IgD-negative memory B cell (primary cell): ENCODE measurements at regions not wholly inside any gene's neighbourhood (a gene's known extent, or its start where the extent isn't known, plus 50 kb on each side); places are given as distances from the start of the nearest gene placed in this dataset.
"Not testable (repeated sequence)": the region's sequence is repeated elsewhere in the genome, so short reads cannot be mapped to it uniquely, and the experiment has no call there.

Source experiments
- H3K27ac Mint-ChIP-seq, 3 donors: one replicate each; pipeline ENCODE4 v1.8.0; 2020 to 2022; ENCODE audit warnings: mild to moderate bottlenecking in 3 of 3, mixed read lengths in 3 of 3, moderate library complexity in 1 of 3
- H3K27me3 Mint-ChIP-seq: one replicate; pipeline ENCODE4 v1.8.0; 2021; ENCODE audit warnings: mixed read lengths
- H3K36me3 Mint-ChIP-seq: one replicate; pipeline ENCODE4 v1.8.0; 2020; ENCODE audit warnings: mild to moderate bottlenecking, mixed read lengths
- H3K4me1 Mint-ChIP-seq, 3 donors: one replicate each; pipeline ENCODE4 v1.8.0; 2020 to 2022; ENCODE audit warnings: mixed read lengths in 3 of 3, mild to moderate bottlenecking in 1 of 3
- H3K4me3 Mint-ChIP-seq, 4 donors: one replicate each; pipeline ENCODE4 v1.8.0; 2020 to 2022; ENCODE audit warnings: mild to moderate bottlenecking in 4 of 4, mixed read lengths in 4 of 4, moderate library complexity in 3 of 4
- H3K9me3 Mint-ChIP-seq, 3 donors: one replicate each; pipeline ENCODE4 v1.8.0; 2020 to 2021; ENCODE audit warnings: mixed read lengths in 3 of 3, mild to moderate bottlenecking in 1 of 3

DNA sequence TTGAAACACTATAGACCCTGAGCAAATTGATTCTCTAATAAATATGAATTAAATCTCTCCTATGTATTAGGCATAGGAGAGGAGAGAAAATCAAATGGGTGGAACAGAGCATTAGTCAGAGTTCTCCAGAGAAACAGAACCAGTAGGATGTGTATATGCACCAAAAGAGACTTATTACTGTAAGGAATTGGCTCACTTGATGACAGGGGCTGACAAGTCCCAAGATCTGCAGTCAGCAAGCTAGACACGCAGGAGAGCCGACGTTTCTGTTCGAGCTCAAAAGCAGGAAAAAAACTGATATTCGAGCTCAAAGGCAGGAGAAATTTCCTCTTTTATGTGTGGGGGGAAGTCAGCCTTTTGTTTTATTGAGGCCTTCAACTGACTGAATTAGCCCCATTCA lies 259.2 kb upstream of the KAZN start:
- peaks cover 7% of the 10 kb centered on the region for H3K27me3 Mint-ChIP-seq
- H3K4me1 Mint-ChIP-seq: peaks cover 0 to 4% (median 0%) of the 10 kb centered on the region in 3 donors
- peaks cover 6 to 9% (median 8%) of the 10 kb centered on the region in 3 donors for H3K9me3 Mint-ChIP-seq
- no peak overlapping the region for H3K4me3 Mint-ChIP-seq
- H3K27ac Mint-ChIP-seq: no peak overlapping the region
- no peaks in the 10 kb centered on the region for H3K36me3 Mint-ChIP-seq

DNA sequence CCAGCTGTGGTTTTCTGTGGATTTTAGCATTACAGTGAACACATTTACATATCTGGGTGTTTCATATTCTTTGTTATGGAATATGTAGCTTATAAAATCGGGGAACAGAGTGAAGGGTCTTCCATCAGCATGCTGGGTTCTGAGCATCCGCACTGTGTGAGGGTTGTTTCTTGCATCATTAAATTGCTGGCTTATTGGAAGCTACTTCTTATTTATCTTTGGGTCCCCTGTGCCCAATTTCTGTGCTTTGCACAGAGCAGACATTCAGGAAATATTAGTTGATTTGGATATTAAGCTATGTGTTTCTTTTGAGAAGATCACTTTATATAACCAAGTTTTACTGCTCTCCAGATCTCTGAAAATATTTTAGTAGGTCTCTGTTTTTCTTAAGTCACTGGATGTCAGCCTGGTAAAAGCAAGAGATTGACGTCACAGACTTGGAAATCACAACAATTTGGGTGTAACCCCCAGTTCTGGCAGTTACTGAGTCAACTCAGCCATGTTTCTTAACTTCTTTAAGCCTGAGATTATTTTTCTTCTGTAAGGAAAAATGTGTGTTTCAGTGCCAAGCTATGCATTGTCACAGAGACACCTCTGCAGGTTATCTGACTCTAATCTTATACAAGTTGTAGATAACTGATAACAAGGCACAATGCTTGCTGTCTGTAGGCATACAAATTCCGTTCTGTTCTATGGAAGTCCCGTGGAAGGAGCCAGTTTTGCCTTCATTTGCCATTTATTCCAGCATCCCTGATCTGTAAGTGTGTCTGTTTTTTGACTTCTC lies 258.3 kb upstream of the KAZN start:
- Mint-ChIP-seq H3K4me3 (peak overlapping the region in 1 of 4 donors; percentile 7), H3K27ac (no peak overlapping the region), H3K4me1 (peaks cover 0 to 1% (median 0%) of the 10 kb centered on the region in 3 donors), H3K36me3 (no peaks in the 10 kb centered on the region), H3K9me3 (peaks cover 6 to 8% (median 7%) of the 10 kb centered on the region in 3 donors), H3K27me3 (peaks cover 7% of the 10 kb centered on the region)

DNA sequence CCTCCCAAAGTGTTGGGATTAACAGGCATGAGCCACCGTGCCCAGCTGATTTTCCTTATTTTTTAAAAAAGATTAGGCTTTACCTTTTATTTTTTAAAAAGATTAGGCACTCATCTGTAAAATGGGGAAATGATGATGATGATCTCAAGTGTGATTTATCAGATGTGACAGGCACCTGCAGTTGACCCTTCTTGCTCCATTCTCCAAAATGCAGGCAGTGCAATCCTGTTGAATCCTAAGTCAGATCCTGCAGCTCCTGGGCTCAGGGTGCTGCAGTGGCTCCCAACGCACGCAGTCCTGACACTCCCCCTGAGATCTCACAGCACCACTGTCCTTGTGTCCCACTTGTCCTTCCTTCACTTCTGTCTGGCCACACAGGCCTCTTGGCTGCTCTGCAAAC lies 257.3 kb upstream of the KAZN start:
- H3K27ac Mint-ChIP-seq: peak overlapping the region in 1 of 3 donors; percentile 52
- no peak overlapping the region for H3K4me3 Mint-ChIP-seq
- no peaks in the 10 kb centered on the region for H3K36me3 Mint-ChIP-seq
- H3K9me3 Mint-ChIP-seq: peaks cover under 1 to 5% (median 2%) of the 10 kb centered on the region in 3 donors
- H3K27me3 Mint-ChIP-seq: peaks cover 7% of the 10 kb centered on the region
- H3K4me1 Mint-ChIP-seq: peaks cover 0 to 1% (median 0%) of the 10 kb centered on the region in 3 donors

DNA sequence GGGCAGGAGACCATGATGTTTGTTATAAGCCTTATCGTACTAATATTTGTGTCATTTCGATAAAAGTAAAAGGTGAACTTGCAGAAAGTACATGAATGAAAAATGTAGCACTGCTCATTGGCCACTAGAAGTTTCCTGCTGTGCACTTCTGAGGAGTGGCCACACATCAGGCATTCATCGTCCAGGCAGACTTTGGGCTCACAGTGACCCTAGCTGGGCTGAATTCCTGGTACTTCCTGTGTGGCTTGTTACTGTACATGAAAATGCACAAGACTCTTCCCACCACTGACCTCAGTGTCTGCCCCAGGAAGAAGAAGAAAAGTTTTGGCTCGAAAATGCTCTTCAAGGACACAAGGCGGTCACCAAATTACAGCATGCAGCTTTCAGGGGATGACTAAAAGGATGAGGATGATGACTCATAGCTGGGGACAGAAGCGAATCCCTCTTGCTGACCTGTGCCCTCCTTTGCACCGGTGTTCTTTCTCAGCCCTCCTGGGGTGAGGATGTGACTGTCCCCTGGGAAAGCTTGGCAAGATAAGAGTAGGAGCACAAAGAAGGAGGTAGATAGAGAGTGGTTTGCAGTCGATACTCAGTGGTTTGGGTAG lies 252.4 kb upstream of the KAZN start:
- H3K27me3 Mint-ChIP-seq: peaks cover 7% of the 10 kb centered on the region
- peaks cover 0 to 1% (median 0%) of the 10 kb centered on the region in 3 donors for H3K4me1 Mint-ChIP-seq
- no peak overlapping the region for H3K4me3 Mint-ChIP-seq
- peak overlapping the region in 1 of 3 donors; percentile 21 for H3K27ac Mint-ChIP-seq
- no peaks in the 10 kb centered on the region for H3K36me3 Mint-ChIP-seq
- H3K9me3 Mint-ChIP-seq: peaks cover 4 to 5% (median 4%) of the 10 kb centered on the region in 3 donors

DNA sequence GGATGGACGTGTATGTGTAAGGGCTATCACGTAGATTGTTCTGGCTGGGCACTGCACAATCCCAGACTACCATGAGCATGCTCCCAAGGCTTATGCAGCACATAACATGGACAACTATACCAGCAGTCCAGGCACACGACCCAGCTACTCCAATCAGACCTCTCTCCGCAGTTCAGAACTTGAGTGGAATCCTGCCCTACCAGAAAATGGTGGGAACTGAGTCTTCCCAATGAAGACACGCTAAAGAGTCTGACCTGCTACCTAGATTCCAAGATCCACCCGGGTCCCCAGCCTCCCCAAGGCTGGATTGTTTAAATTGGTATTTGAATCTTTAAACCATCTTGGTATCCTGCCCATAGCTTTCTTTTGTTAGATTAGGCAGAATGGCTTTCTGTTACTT lies 251.3 kb upstream of the KAZN start:
- Mint-ChIP-seq H3K27me3 (peaks cover 5% of the 10 kb centered on the region), H3K9me3 (peaks cover 4 to 10% (median 5%) of the 10 kb centered on the region in 3 donors), H3K4me3 (no peak overlapping the region)

DNA sequence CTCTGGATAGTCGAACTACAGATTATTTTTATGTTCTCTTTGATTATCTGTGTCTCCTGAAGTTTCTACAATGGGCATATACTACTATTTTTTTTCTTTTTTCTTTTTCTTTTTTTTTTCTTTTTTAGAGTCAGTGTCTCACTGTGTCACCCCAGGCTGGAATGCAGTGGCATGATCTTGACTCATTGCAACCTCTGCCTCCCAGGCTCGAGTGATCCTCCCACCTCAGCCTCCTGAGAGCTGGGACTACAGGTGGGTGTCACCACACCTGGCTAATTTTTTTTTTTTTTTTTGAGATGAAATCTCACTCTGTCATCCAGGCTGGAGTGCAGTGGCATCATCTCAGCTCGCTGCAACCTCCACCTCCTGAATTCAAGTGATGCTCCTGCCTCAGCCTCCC lies 250.7 kb upstream of the KAZN start:
- Mint-ChIP-seq H3K4me3 (no peak overlapping the region), H3K27me3 (no peaks in the 10 kb centered on the region), H3K27ac (no peak overlapping the region), H3K9me3 (peaks cover 4 to 10% (median 5%) of the 10 kb centered on the region in 3 donors), H3K36me3 (no peaks in the 10 kb centered on the region), H3K4me1 (no peaks in the 10 kb centered on the region)

More for the DNA sequence above, 251.3 kb upstream of the KAZN start:
- Mint-ChIP-seq H3K27ac (no peak overlapping the region), H3K36me3 (no peaks in the 10 kb centered on the region), H3K4me1 (peaks cover 0 to 1% (median 0%) of the 10 kb centered on the region in 3 donors)

DNA sequence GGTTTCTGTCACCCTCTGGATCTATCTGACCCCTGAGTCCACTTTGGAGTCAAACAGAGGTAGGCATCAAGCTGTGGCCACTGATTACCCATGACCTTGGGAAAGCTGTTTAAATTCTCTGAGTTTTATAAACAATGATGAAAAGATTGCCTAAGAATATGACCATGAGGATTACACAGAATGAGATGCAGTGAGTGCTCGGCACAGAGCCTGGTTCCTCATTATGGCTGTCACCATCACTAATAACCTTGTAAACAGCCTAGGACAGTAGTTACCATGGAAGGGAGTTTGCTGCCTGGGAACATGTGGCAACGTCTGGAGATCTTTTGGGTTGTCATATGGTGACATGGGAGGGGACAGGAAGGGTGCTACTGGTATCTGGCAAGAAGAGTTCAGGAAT lies 248.3 kb upstream of the KAZN start:
- H3K4me3 Mint-ChIP-seq: no peak overlapping the region
- H3K27ac Mint-ChIP-seq: no peak overlapping the region
- H3K4me1 Mint-ChIP-seq: no peaks in the 10 kb centered on the region
- H3K27me3 Mint-ChIP-seq: no peaks in the 10 kb centered on the region
- H3K9me3 Mint-ChIP-seq: peaks cover 5 to 10% (median 5%) of the 10 kb centered on the region in 3 donors
- no peaks in the 10 kb centered on the region for H3K36me3 Mint-ChIP-seq

DNA sequence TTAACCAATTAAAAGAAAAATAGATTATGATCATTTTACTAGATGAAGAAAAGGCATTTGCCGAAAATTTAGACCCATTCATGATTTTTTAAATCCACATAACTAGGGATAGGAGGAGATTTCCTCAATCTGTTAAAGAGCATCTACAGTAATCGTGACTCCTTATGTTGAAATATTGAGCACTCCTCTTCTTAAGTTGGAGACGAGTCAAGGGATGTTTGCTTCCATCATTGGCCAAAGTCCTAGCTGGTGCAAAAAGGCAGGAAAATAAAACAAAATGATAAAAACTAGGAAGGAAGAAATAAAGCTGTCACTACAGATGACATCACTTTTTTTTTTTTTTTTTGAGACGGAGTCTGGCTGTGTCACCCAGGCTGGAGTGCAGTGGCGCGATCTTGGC lies 245.6 kb upstream of the KAZN start:
- no peak overlapping the region for H3K27ac Mint-ChIP-seq
- no peaks in the 10 kb centered on the region for H3K27me3 Mint-ChIP-seq
- no peaks in the 10 kb centered on the region for H3K36me3 Mint-ChIP-seq
- no peaks in the 10 kb centered on the region for H3K4me1 Mint-ChIP-seq
- H3K4me3 Mint-ChIP-seq: no peak overlapping the region
- peaks cover 9 to 21% (median 9%) of the 10 kb centered on the region in 3 donors for H3K9me3 Mint-ChIP-seq

DNA sequence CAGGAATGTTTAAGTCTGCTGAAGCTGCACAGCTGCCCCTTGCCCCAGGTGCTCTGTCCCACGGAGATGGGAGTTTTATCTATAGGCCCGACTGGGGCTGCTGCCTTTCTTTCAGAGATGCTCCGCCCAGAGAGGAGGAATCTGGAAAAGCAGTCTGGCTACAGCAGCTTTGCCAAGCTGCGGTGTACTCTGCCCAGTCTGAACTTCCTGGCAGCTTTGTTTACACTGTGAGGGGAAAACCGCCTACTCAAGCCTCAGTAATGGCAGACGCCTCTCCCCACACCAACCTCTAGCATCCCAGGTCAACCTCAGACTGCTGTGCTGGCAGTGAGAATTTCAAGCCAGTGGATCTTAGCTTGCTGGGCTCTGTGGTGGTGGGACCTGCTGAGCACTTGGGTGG lies 237.5 kb upstream of the KAZN start:
- H3K4me1 Mint-ChIP-seq, H3K36me3 Mint-ChIP-seq, H3K27ac Mint-ChIP-seq, H3K4me3 Mint-ChIP-seq, H3K27me3 Mint-ChIP-seq: not testable (repeated sequence)
- peaks cover 3 to 20% (median 15%) of the 10 kb centered on the region in 3 donors for H3K9me3 Mint-ChIP-seq

DNA sequence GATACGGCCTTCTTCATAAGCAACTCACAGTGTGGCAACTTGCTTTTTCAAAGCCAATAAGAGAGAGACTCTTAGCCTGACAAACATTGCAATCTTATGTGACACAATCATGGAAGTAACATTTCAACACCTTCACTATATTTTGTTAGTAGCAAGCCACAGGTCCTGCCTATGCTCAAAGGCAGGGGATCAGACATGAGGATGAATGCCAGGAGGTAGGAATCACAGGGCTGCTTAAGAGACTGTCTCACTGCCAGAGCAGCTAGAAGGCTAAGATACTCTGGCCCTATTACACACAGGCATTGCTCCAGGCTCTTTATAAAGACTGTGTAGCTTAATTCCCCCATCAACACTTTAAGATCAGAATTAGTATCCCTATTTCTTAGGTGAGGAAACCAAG lies 236.2 kb upstream of the KAZN start:
- no peak overlapping the region for H3K4me3 Mint-ChIP-seq
- peaks cover 3 to 20% (median 7%) of the 10 kb centered on the region in 3 donors for H3K9me3 Mint-ChIP-seq
- no peak overlapping the region for H3K27ac Mint-ChIP-seq
- no peaks in the 10 kb centered on the region for H3K4me1 Mint-ChIP-seq
- H3K36me3 Mint-ChIP-seq: no peaks in the 10 kb centered on the region
- H3K27me3 Mint-ChIP-seq: peaks cover 7% of the 10 kb centered on the region

DNA sequence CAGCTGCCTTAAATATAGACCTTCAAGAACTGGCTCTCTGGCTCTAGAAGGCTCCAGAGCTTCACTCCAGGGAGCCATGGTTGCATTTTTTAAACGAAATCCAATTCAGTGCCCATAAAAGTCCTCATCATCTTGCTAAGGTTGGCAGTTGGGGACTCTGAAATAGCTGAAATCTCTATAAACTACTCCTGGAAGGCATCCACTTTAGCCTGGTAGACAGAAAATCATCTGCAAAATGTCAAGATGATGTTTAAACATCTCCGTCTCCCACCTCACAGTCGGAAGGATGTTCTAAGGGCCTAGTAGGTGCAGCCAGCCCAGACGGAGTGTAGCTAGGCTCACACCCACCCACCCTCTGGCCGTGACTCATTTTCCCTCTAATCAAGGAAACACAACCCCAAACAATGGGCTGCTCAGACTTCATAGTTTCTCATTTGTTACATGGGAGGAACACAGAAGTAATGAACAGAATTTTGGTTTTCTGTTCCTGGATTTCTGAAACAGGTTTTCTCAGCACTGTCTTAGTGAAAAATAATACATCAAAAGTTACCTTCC lies 235.4 kb upstream of the KAZN start:
- Mint-ChIP-seq H3K27me3 (peaks cover 7% of the 10 kb centered on the region), H3K36me3 (no peaks in the 10 kb centered on the region), H3K27ac (no peak overlapping the region), H3K4me1 (no peaks in the 10 kb centered on the region), H3K4me3 (no peak overlapping the region), H3K9me3 (peaks cover 3 to 20% (median 7%) of the 10 kb centered on the region in 3 donors)

DNA sequence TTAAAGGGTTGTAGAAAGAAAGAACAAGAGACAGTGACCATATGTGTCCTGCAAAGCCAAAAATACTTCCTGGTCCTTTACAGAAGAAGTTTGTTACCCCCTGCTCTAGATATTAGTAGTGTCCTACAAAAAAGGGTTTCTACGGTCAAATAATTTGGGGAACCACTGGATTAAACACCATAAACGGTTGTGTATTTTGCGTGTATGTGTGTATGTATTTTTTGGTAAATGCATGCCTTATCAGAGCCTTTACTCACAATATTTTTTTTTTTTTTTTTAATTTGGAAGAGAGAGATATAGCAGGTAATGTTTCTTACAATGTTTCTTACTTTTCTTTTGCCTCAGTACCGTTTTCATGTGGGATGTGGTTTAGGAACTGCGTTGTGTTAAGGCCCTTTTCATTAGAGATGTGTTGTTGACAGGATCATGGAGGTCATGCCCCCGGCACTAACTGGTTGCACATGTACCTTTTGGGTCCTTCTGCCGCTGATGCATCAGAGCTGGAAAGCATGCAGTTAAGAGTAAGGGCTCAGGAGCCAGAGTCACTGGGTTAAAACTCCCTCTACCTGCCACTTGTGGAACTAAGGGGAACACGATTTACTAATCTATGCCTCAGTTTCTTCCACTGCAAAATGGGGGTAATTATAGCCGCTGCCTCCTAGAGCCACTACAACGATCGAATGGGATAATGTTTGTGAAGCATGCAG lies 234.6 kb upstream of the KAZN start:
- peaks cover 7% of the 10 kb centered on the region for H3K27me3 Mint-ChIP-seq
- no peak overlapping the region for H3K4me3 Mint-ChIP-seq
- no peaks in the 10 kb centered on the region for H3K4me1 Mint-ChIP-seq
- no peaks in the 10 kb centered on the region for H3K36me3 Mint-ChIP-seq
- peaks cover 3 to 20% (median 7%) of the 10 kb centered on the region in 3 donors for H3K9me3 Mint-ChIP-seq
- H3K27ac Mint-ChIP-seq: no peak overlapping the region

DNA sequence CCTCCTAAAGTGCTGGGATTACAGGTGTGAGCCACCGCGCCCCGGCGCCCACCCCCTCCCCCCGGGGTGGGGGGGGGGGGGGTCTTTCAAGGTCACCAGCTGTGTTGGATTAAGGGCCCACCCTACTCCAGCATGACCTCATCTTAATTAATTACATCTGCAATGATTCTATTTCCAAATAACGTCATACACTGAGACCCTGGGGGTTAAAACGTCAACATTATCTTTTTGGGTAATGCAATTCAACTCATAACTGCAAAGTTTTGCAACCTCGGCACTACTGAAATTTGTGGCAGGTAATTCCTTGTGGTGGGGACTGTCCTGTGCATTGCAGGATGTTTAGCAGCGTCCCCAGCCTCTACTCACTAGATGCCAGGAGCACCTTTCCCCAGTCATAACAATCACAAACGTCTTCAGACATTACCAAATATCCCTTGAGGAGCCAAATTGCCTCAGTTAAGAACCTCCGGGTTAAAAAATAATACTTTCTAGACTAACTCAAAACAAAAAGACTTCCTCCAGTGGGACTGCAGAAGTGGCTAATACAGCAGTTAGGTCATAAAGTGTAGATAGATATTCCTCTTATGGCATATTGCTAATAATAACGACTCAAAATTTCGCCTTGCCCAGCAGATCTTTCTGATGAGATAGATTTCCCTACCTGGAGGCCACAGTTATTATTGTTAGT lies 233.0 kb upstream of the KAZN start:
- Mint-ChIP-seq H3K36me3 (no peaks in the 10 kb centered on the region), H3K4me1 (no peaks in the 10 kb centered on the region), H3K27me3 (peaks cover 5% of the 10 kb centered on the region), H3K27ac (no peak overlapping the region), H3K4me3 (no peak overlapping the region), H3K9me3 (peaks cover 0 to 11% (median 7%) of the 10 kb centered on the region in 3 donors)

DNA sequence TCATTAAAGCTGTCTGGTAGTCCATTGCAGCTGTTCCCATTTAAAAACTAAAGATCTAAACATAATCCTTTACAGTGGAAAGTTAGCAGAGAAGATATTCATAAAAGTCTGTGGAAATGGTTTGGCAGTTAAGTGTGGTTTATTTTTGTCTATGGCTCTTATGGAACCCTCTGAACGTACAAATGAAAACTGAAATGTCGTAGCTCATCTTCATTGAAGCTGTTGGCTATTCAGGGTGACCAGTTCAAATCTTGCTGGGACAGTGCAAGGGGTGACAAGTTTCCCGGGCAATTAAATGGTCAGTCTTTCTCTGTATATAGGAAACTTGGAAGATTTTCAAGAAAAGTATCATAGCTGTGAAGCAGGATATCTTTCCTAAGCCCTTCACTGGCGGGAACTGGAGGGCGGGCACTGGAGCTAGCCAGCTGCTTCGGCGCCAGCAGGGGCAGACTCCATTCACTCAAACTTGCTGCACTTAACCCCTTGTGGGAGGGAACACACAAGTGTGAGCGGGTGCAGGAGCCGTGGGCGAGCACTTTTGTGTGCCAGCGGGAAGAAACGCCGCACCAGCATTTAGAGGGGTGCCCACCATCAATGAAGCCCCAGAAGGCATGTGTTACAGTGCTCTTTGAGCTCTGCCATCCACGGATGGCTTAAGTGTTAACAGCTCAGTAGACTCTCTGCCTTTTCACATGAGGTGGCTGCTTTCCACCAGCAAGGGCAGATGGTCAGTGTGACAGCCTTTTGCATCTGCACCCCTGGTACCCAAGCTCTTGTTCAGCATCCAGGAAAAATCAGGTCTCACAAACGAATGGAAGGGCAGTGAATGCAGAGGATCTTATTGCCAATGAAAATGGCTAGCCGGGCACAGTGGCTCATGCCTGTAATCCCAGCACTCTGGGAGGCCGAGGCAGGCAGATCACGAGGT lies 232.1 kb upstream of the KAZN start:
- no peaks in the 10 kb centered on the region for H3K36me3 Mint-ChIP-seq
- H3K4me3 Mint-ChIP-seq: no peak overlapping the region
- H3K9me3 Mint-ChIP-seq: peaks cover 0 to 11% (median 7%) of the 10 kb centered on the region in 3 donors
- no peak overlapping the region for H3K27ac Mint-ChIP-seq
- no peaks in the 10 kb centered on the region for H3K4me1 Mint-ChIP-seq
- peaks cover 5% of the 10 kb centered on the region for H3K27me3 Mint-ChIP-seq
